ENCODE measurements at regions not wholly inside any gene's neighbourhood (a gene's known extent, or its start where the extent isn't known, plus 50 kb on each side); places are given as distances from the start of the nearest gene placed in this dataset.
"Not testable (repeated sequence)": the region's sequence is repeated elsewhere in the genome, so short reads cannot be mapped to it uniquely, and the experiment has no call there.

- DNase-seq (ENCODE audit: low read depth in 3 of 3, low spot score in 2 of 3) = no peak
Observed at GRCh38 chr1:30371888-30372791, 351.2 kb downstream of the MATN1 start.

GRCh38 chr1:30371179-30371788 is 352.1 kb downstream of the MATN1 start:
- DNase-seq (ENCODE audit: low read depth in 3 of 3, low spot score in 2 of 3) = no peak

GRCh38 chr1:30368651-30369240 is 354.6 kb downstream of the MATN1 start:
- no peak for DNase-seq (ENCODE audit: low read depth in 3 of 3, low spot score in 2 of 3)

GRCh38 chr1:30366911-30367310 is 356.5 kb downstream of the MATN1 start:
- DNase-seq (ENCODE audit: low read depth in 3 of 3, low spot score in 2 of 3) = no peak

GRCh38 chr1:30366199-30366598 is 357.2 kb downstream of the MATN1 start:
- DNase-seq (ENCODE audit: low read depth in 3 of 3, low spot score in 2 of 3) = no peak

- DNase-seq (ENCODE audit: low read depth in 3 of 3, low spot score in 2 of 3) = no peak
Observed at GRCh38 chr1:30365596-30365995, 357.8 kb downstream of the MATN1 start.

GRCh38 chr1:30363031-30363430 is 360.4 kb downstream of the MATN1 start:
- DNase-seq (ENCODE audit: low read depth in 3 of 3, low spot score in 2 of 3) = no peak

GRCh38 chr1:30362603-30362990 is 360.8 kb downstream of the MATN1 start:
- no peak for DNase-seq (ENCODE audit: low read depth in 3 of 3, low spot score in 2 of 3)

GRCh38 chr1:30361890-30362602 is 361.3 kb downstream of the MATN1 start:
- not testable (repeated sequence) for DNase-seq (ENCODE audit: low read depth in 3 of 3, low spot score in 2 of 3)

- no peak for DNase-seq (ENCODE audit: low read depth in 3 of 3, low spot score in 2 of 3)
Observed at GRCh38 chr1:30360753-30361152, 362.6 kb downstream of the MATN1 start.

- DNase-seq (ENCODE audit: low read depth in 3 of 3, low spot score in 2 of 3) = no peak
Observed at GRCh38 chr1:30360281-30360680, 363.1 kb downstream of the MATN1 start.

- no peak for DNase-seq (ENCODE audit: low read depth in 3 of 3, low spot score in 2 of 3)
Observed at GRCh38 chr1:30359539-30360220, 363.7 kb downstream of the MATN1 start.

- no peak for DNase-seq (ENCODE audit: low read depth in 3 of 3, low spot score in 2 of 3)
Observed at GRCh38 chr1:30358500-30358899, 364.9 kb downstream of the MATN1 start.

GRCh38 chr1:30356839-30357238 is 366.5 kb downstream of the MATN1 start:
- no peak for DNase-seq (ENCODE audit: low read depth in 3 of 3, low spot score in 2 of 3)

- no peak for DNase-seq (ENCODE audit: low read depth in 3 of 3, low spot score in 2 of 3)
Observed at GRCh38 chr1:30354410-30354809, 369.0 kb downstream of the MATN1 start.

GRCh38 chr1:30353637-30354036 is 369.7 kb downstream of the MATN1 start:
- no peak for DNase-seq (ENCODE audit: low read depth in 3 of 3, low spot score in 2 of 3)

- no peak for DNase-seq (ENCODE audit: low read depth in 3 of 3, low spot score in 2 of 3)
Observed at GRCh38 chr1:30348147-30348546, 375.2 kb downstream of the MATN1 start.

GRCh38 chr1:30345491-30346130 is 377.8 kb downstream of the MATN1 start:
- no peak for DNase-seq (ENCODE audit: low read depth in 3 of 3, low spot score in 2 of 3)

GRCh38 chr1:30343562-30343961 is 379.8 kb downstream of the MATN1 start:
- no peak for DNase-seq (ENCODE audit: low read depth in 3 of 3, low spot score in 2 of 3)

- DNase-seq (ENCODE audit: low read depth in 3 of 3, low spot score in 2 of 3) = no peak
Observed at GRCh38 chr1:30342535-30343141, 380.7 kb downstream of the MATN1 start.
